H7 (cell line): ENCODE measurements at regions not wholly inside any gene's neighbourhood (a gene's known extent, or its start where the extent isn't known, plus 50 kb on each side); places are given as distances from the start of the nearest gene placed in this dataset.

Experiments used
- DNase-seq: peaks from one replicate; pipeline ENCODE4 v3.0.0; 2012
- H3K27me3 ChIP-seq: 2 replicates; pipeline ENCODE4 v1.6.0; 2011; ENCODE audit warnings: mild to moderate bottlenecking, low read length; ENCODE audit not compliant: control insufficient read depth, insufficient read depth
- H3K36me3 ChIP-seq: replicated peaks from 2 replicates; pipeline ENCODE4 v1.5.1; 2011; ENCODE audit warnings: low read length; ENCODE audit not compliant: control insufficient read depth, insufficient read depth
- H3K4me3 ChIP-seq: 2 replicates; pipeline ENCODE4 v1.5.1; 2011; ENCODE audit warnings: low read depth, mild to moderate bottlenecking, control low read depth, low read length, moderate library complexity; ENCODE audit not compliant: insufficient read depth

GRCh38 chr17:33506889-33507650 lies 214.0 kb upstream of the ASIC2 start:
- DNase-seq: no peak
- Histone ChIP-seq H3K27me3 (no peaks in the 10 kb centered on the region), H3K4me3 (no peak overlapping the region)

GRCh38 chr17:33508215-33508614 lies 215.1 kb upstream of the ASIC2 start:
- H3K36me3 ChIP-seq: no peaks in the 10 kb centered on the region
- H3K27me3 ChIP-seq: no peaks in the 10 kb centered on the region
- H3K4me3 ChIP-seq: no peak overlapping the region
- DNase-seq: no peak

More at GRCh38 chr17:33506889-33507650, 214.0 kb upstream of the ASIC2 start:
- no peaks in the 10 kb centered on the region for H3K36me3 ChIP-seq

- no peak for DNase-seq
- H3K4me3 ChIP-seq: no peak overlapping the region
- H3K27me3 ChIP-seq: no peaks in the 10 kb centered on the region
- H3K36me3 ChIP-seq: no peaks in the 10 kb centered on the region
These were observed 216.2 kb upstream of the ASIC2 start for GRCh38 chr17:33509331-33509730.

- Histone ChIP-seq H3K36me3 (no peaks in the 10 kb centered on the region), H3K4me3 (no peak overlapping the region), H3K27me3 (no peaks in the 10 kb centered on the region)
- no peak for DNase-seq
These were observed 218.6 kb upstream of the ASIC2 start for GRCh38 chr17:33511670-33512069.

- Histone ChIP-seq H3K27me3 (no peaks in the 10 kb centered on the region), H3K4me3 (no peak overlapping the region), H3K36me3 (no peaks in the 10 kb centered on the region)
- no peak for DNase-seq
These were observed 219.0 kb upstream of the ASIC2 start for GRCh38 chr17:33512113-33512512.

GRCh38 chr17:33513769-33514168 lies 220.7 kb upstream of the ASIC2 start:
- no peaks in the 10 kb centered on the region for H3K36me3 ChIP-seq
- no peak for DNase-seq
- no peak overlapping the region for H3K4me3 ChIP-seq
- H3K27me3 ChIP-seq: no peaks in the 10 kb centered on the region

- Histone ChIP-seq H3K27me3 (no peaks in the 10 kb centered on the region), H3K36me3 (no peaks in the 10 kb centered on the region), H3K4me3 (no peak overlapping the region)
- DNase-seq: no peak
These were observed 221.3 kb upstream of the ASIC2 start for GRCh38 chr17:33514369-33514768.

GRCh38 chr17:33515974-33516373 lies 222.9 kb upstream of the ASIC2 start:
- Histone ChIP-seq H3K27me3 (no peaks in the 10 kb centered on the region; the same call in 1 of the 2 replicates), H3K4me3 (no peak overlapping the region), H3K36me3 (no peaks in the 10 kb centered on the region)
- no peak for DNase-seq

- no peaks in the 10 kb centered on the region for H3K36me3 ChIP-seq
- H3K27me3 ChIP-seq: no peaks in the 10 kb centered on the region; the same call in 1 of the 2 replicates
These were observed 223.6 kb upstream of the ASIC2 start for GRCh38 chr17:33516645-33517044.

GRCh38 chr17:33517746-33518145 lies 224.7 kb upstream of the ASIC2 start:
- no peaks in the 10 kb centered on the region for H3K36me3 ChIP-seq
- no peaks in the 10 kb centered on the region; the same call in 1 of the 2 replicates for H3K27me3 ChIP-seq
- no peak for DNase-seq
- H3K4me3 ChIP-seq: no peak overlapping the region

More at GRCh38 chr17:33516645-33517044, 223.6 kb upstream of the ASIC2 start:
- H3K4me3 ChIP-seq: no peak overlapping the region
- no peak for DNase-seq

- H3K27me3 ChIP-seq: no peaks in the 10 kb centered on the region; the same call in 1 of the 2 replicates
- no peak for DNase-seq
- H3K4me3 ChIP-seq: no peak overlapping the region
These were observed 226.6 kb upstream of the ASIC2 start for GRCh38 chr17:33519692-33520091.

GRCh38 chr17:33520426-33521330 lies 227.6 kb upstream of the ASIC2 start:
- Histone ChIP-seq H3K27me3 (no peaks in the 10 kb centered on the region; the same call in none of the 2 replicates), H3K4me3 (no peak overlapping the region), H3K36me3 (no peaks in the 10 kb centered on the region)
- peak; percentile 90 for DNase-seq

More at GRCh38 chr17:33519692-33520091, 226.6 kb upstream of the ASIC2 start:
- no peaks in the 10 kb centered on the region for H3K36me3 ChIP-seq

GRCh38 chr17:33521784-33522183 lies 228.7 kb upstream of the ASIC2 start:
- H3K27me3 ChIP-seq: no peaks in the 10 kb centered on the region; the same call in none of the 2 replicates
- no peak overlapping the region for H3K4me3 ChIP-seq
- H3K36me3 ChIP-seq: no peaks in the 10 kb centered on the region
- DNase-seq: peak; percentile 91

- H3K4me3 ChIP-seq: no peak overlapping the region
- no peaks in the 10 kb centered on the region; the same call in none of the 2 replicates for H3K27me3 ChIP-seq
- no peaks in the 10 kb centered on the region for H3K36me3 ChIP-seq
- DNase-seq: peak; percentile 76
These were observed 229.5 kb upstream of the ASIC2 start for GRCh38 chr17:33522623-33523022.

- Histone ChIP-seq H3K36me3 (no peaks in the 10 kb centered on the region), H3K27me3 (no peaks in the 10 kb centered on the region; the same call in none of the 2 replicates), H3K4me3 (no peak overlapping the region)
- no peak for DNase-seq
These were observed 230.5 kb upstream of the ASIC2 start for GRCh38 chr17:33523577-33523981.
